ENCODE measurements at regions not wholly inside any gene's neighbourhood (a gene's known extent, or its start where the extent isn't known, plus 50 kb on each side); places are given as distances from the start of the nearest gene placed in this dataset.

GRCh38 chr14:82502043-82502442 lies 968.4 kb upstream of the SEL1L start:
- Histone ChIP-seq H4K20me1 (ENCODE audit: insufficient read depth, low read length) (no peaks in the 10 kb centered on the region), H3K9me3 (ENCODE audit: low read length) (no peaks in the 10 kb centered on the region), H3K4me1 (ENCODE audit: insufficient read depth, low read length, poor library complexity, severe bottlenecking) (no peaks in the 10 kb centered on the region), H2AFZ (ENCODE audit: low read length) (no peak overlapping the region), H3K36me3 (ENCODE audit: insufficient read depth, low read length) (no peaks in the 10 kb centered on the region), H3K9me2 (ENCODE audit: insufficient read depth, low read length) (no peaks in the 10 kb centered on the region), H3K4me2 (ENCODE audit: low read length) (no peak overlapping the region), H3K27ac (ENCODE audit: low read depth, low read length, poor library complexity, severe bottlenecking) (no peak overlapping the region), H3K79me2 (ENCODE audit: insufficient read depth, low read depth, low read length) (no peaks in the 10 kb centered on the region), H3K4me3 (ENCODE audit: low read depth, low read length, poor library complexity, severe bottlenecking) (no peak overlapping the region)
- no peak for DNase-seq (ENCODE audit: low spot score)
- BruUV-seq (replicated peaks), result no TSS peak
- intact Hi-C loops (cut with micrococcal nuclease; ENCODE audit: unreplicated experiment), result no loop called here
- TF ChIP-seq, protein P1, sequence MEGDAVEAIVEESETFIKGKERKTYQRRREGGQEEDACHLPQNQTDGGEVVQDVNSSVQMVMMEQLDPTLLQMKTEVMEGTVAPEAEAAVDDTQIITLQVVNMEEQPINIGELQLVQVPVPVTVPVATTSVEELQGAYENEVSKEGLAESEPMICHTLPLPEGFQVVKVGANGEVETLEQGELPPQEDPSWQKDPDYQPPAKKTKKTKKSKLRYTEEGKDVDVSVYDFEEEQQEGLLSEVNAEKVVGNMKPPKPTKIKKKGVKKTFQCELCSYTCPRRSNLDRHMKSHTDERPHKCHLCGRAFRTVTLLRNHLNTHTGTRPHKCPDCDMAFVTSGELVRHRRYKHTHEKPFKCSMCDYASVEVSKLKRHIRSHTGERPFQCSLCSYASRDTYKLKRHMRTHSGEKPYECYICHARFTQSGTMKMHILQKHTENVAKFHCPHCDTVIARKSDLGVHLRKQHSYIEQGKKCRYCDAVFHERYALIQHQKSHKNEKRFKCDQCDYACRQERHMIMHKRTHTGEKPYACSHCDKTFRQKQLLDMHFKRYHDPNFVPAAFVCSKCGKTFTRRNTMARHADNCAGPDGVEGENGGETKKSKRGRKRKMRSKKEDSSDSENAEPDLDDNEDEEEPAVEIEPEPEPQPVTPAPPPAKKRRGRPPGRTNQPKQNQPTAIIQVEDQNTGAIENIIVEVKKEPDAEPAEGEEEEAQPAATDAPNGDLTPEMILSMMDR (conservative IDR thresholded peaks at IDR 0.05; ENCODE audit: low read length), result no peak
- no peak for TF ChIP-seq EZH2phosphoT487 (IDR thresholded peaks at IDR 0.05; ENCODE audit: borderline replicate concordance, low read depth, low read length)
- ChIA-PET POLR2A (no interaction called here), CTCF (ENCODE audit: unreplicated experiment) (no interaction called here)

DNA sequence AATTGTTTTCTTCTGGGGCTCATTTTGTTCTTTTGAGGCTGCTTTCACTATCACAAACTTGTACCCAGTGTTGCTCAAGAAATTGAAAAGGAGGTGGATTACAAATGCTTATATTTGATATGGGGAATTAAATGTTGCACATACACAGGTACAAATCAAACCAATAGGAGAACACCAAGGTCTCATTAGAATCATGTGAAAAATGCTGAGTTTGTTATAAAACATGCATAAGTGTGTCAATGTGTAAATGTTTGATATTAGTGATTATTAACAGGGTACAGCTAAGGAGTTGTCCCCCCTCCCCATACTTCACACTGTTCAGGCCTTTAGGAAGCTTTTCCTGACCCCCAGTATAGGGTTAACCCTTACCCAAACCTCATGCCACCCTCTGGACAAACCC lies 971.2 kb upstream of the SEL1L start:
- ChIA-PET CTCF (ENCODE audit: unreplicated experiment) (no interaction called here), POLR2A (interaction anchor here (0.9 kb wide), 1 partner anchor 37 kb away, joined by 4 read pairs; no protein-coding TSS in a partner anchor)
- Histone ChIP-seq H3K79me2 (ENCODE audit: insufficient read depth, low read depth, low read length) (no peaks in the 10 kb centered on the region), H2AFZ (ENCODE audit: low read length) (no peak overlapping the region), H4K20me1 (ENCODE audit: insufficient read depth, low read length) (no peaks in the 10 kb centered on the region), H3K4me2 (ENCODE audit: low read length) (no peak overlapping the region), H3K9me2 (ENCODE audit: insufficient read depth, low read length) (no peaks in the 10 kb centered on the region), H3K9me3 (ENCODE audit: low read length) (no peaks in the 10 kb centered on the region), H3K4me1 (ENCODE audit: insufficient read depth, low read length, poor library complexity, severe bottlenecking) (no peaks in the 10 kb centered on the region), H3K4me3 (ENCODE audit: low read depth, low read length, poor library complexity, severe bottlenecking) (no peak overlapping the region), H3K36me3 (ENCODE audit: insufficient read depth, low read length) (no peaks in the 10 kb centered on the region), H3K27ac (ENCODE audit: low read depth, low read length, poor library complexity, severe bottlenecking) (no peak overlapping the region)
- BruUV-seq (replicated peaks), result no TSS peak
- no peak for DNase-seq (ENCODE audit: low spot score)
- intact Hi-C loops (cut with micrococcal nuclease; ENCODE audit: unreplicated experiment), result no loop called here
- TF ChIP-seq EZH2phosphoT487 (IDR thresholded peaks at IDR 0.05; ENCODE audit: borderline replicate concordance, low read depth, low read length), result no peak

GRCh38 chr14:82510007-82510406 lies 976.4 kb upstream of the SEL1L start:
- Histone ChIP-seq H3K36me3 (ENCODE audit: insufficient read depth, low read length) (no peaks in the 10 kb centered on the region), H3K9me3 (ENCODE audit: low read length) (no peaks in the 10 kb centered on the region), H3K9me2 (ENCODE audit: insufficient read depth, low read length) (no peaks in the 10 kb centered on the region), H3K4me2 (ENCODE audit: low read length) (no peak overlapping the region), H3K79me2 (ENCODE audit: insufficient read depth, low read depth, low read length) (no peaks in the 10 kb centered on the region), H3K4me3 (ENCODE audit: low read depth, low read length, poor library complexity, severe bottlenecking) (no peak overlapping the region), H2AFZ (ENCODE audit: low read length) (no peak overlapping the region), H3K4me1 (ENCODE audit: insufficient read depth, low read length, poor library complexity, severe bottlenecking) (no peaks in the 10 kb centered on the region), H4K20me1 (ENCODE audit: insufficient read depth, low read length) (no peaks in the 10 kb centered on the region), H3K27ac (ENCODE audit: low read depth, low read length, poor library complexity, severe bottlenecking) (no peak overlapping the region)
- DNase-seq (ENCODE audit: low spot score), result no peak
- CTCF ChIA-PET (ENCODE audit: unreplicated experiment), result no interaction called here
- BruUV-seq (replicated peaks), result no TSS peak
- TF ChIP-seq, protein P1 (conservative IDR thresholded peaks at IDR 0.05; ENCODE audit: low read length), result no peak
- TF ChIP-seq EZH2phosphoT487 (IDR thresholded peaks at IDR 0.05; ENCODE audit: borderline replicate concordance, low read depth, low read length), result no peak
- intact Hi-C loops (cut with micrococcal nuclease; ENCODE audit: unreplicated experiment), result no loop called here
- POLR2A ChIA-PET, result no interaction called here

Measured in OCI-LY7 (cell line).